Omental fat pad (tissue), 3 donors: ENCODE measurements at regions not wholly inside any gene's neighbourhood (a gene's known extent, or its start where the extent isn't known, plus 50 kb on each side); places are given as distances from the start of the nearest gene placed in this dataset.

Experiments
- ATAC-seq: fragments of 150-250 bp; one replicate; pipeline ENCODE4 v1.9.1; 2016; ENCODE audit warnings: mild to moderate bottlenecking, moderate library complexity; ENCODE audit not compliant: low FRiP score
- DNase-seq: peaks from one replicate; pipeline ENCODE4 v3.0.0-alpha.2; 2019; ENCODE audit warnings: low spot score
- TF ChIP-seq, protein P1 (sequence below), 3 donors: fragments of 450-650 bp; IDR thresholded peaks; one replicate each; pipeline ENCODE4 v1.5.1; 2016 to 2017; ENCODE audit warnings: antibody characterized with exemption in 3 of 3, mild to moderate bottlenecking in 3 of 3, moderate library complexity in 2 of 3

DNA sequence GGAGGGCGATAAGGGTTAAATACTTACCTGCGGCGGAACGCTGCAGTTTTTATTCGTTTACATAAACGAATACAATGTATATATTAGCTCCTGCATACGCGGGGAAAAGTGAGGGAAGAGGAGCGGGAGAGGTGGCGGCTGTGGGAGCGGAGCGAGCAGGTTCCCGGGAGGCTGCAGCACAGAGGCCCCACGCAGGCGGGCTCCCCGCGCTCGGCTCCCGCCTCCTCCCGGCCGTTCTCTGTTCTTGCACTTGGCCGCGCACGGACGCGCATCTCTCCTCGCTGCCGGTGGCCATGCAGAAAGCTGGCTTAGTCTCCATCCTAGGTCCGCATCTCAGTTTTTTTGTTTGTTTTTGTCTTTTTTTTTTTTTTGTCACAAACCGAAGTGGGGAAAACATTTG lies 340.4 kb upstream of the FAT1 start:
- TF ChIP-seq, protein P1, sequence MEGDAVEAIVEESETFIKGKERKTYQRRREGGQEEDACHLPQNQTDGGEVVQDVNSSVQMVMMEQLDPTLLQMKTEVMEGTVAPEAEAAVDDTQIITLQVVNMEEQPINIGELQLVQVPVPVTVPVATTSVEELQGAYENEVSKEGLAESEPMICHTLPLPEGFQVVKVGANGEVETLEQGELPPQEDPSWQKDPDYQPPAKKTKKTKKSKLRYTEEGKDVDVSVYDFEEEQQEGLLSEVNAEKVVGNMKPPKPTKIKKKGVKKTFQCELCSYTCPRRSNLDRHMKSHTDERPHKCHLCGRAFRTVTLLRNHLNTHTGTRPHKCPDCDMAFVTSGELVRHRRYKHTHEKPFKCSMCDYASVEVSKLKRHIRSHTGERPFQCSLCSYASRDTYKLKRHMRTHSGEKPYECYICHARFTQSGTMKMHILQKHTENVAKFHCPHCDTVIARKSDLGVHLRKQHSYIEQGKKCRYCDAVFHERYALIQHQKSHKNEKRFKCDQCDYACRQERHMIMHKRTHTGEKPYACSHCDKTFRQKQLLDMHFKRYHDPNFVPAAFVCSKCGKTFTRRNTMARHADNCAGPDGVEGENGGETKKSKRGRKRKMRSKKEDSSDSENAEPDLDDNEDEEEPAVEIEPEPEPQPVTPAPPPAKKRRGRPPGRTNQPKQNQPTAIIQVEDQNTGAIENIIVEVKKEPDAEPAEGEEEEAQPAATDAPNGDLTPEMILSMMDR (IDR thresholded peaks at IDR 0.05): no peak

DNA sequence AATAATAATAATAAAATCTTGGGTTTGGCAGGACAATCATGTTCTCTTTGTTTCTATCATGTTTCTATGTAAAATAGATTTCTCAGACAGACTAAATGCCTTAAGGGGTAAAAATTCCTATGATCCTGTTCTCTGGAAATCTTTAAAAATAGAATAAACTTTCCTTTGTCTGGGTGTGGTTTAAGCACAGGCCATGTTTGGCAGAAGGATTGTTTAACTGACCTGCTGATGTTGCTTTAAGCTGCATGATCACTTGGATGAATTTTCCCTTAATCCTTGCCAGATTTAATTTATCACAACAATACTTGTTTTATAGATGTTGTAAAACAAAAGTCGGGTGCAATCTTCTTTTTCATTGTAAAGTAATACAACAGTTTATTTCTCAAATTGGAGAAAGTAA lies 341.7 kb upstream of the FAT1 start:
- TF ChIP-seq, protein P1 (IDR thresholded peaks at IDR 0.05): no peak
- no peak for ATAC-seq
- no peak for DNase-seq

More for the DNA sequence above, 340.4 kb upstream of the FAT1 start:
- DNase-seq (no peak), ATAC-seq (no peak)

DNA sequence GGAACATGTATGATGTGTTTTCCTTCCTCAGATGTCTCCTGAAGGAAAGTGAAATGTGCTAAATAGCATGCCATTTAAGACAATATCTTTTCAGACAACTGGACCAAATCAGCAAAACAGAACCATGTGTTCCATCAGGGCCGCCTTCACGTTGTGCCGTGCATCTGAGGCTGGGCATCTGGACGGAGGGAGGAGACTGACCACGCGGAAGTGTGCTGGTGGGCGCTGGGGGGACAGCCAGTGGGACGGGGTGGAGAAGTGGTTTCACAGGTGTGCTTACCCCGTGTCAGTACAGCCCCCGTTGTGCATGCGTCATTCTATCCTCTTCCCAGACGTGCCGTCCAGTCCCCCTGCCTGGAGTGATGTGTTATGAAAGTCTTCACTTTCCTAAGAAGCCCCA lies 342.1 kb upstream of the FAT1 start:
- ATAC-seq (no peak), DNase-seq (no peak)
- TF ChIP-seq, protein P1 (IDR thresholded peaks at IDR 0.05): no peak

DNA sequence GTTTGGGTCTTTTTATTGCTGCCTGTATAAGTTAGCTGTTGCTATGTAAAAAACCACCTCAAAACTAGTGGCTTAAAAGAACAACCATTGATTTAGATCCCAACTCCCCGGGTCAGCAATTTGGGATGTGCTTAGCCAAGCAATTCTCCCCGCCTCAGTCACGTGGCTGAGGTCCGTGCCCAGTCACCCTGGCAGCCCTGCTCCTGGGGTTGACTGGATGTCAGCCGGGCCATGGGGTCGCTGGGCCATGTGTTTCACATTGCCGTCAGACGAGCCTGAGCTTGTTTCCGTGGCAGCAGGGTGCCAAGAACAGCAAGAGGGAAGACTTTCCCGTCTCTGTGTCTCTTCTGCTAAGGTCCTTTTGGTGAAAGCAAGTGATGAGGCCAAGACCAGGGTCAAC lies 345.7 kb upstream of the FAT1 start:
- ATAC-seq (no peak), DNase-seq (no peak)
- TF ChIP-seq, protein P1 (IDR thresholded peaks at IDR 0.05): no peak

DNA sequence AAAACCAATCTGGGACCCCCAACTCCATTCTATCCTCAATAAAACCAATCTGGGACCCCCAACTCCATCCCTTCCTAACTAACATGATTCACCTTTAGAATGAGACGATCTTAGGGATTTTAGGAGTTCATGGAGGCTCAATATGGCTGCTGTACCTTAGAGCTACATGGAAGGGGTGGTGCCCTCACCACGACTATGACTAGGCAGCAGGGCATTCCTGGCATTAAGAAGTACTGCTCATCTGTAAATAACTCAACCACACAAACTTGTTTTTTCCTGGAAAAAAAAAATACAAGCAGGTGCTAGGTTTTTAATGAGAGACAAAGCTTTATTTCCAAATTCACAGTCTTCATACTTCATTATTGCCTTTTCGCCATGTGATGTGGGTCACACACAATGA lies 346.5 kb upstream of the FAT1 start:
- no peak for DNase-seq
- TF ChIP-seq, protein P1 (IDR thresholded peaks at IDR 0.05): no peak
- ATAC-seq: no peak

DNA sequence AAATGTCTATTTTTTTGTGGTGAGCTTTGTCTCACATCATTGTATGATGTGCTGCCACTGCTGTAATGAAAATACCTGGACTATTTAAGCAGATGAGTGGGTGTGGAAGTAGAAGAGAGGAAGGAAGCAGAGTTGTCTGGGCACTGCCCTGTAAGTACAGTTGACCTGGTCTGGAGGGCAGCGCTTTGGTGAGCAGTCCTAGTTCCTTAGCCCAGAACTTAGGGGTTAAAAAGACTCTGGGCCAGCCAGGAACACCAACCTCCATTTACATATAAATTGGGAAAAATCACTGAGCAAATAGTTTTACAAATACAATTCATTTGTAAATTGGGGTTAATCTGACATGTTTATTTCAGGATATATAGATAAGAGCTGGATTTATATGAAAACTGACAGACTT lies 347.1 kb upstream of the FAT1 start:
- TF ChIP-seq, protein P1 (IDR thresholded peaks at IDR 0.05): no peak
- DNase-seq (no peak), ATAC-seq (no peak)

DNA sequence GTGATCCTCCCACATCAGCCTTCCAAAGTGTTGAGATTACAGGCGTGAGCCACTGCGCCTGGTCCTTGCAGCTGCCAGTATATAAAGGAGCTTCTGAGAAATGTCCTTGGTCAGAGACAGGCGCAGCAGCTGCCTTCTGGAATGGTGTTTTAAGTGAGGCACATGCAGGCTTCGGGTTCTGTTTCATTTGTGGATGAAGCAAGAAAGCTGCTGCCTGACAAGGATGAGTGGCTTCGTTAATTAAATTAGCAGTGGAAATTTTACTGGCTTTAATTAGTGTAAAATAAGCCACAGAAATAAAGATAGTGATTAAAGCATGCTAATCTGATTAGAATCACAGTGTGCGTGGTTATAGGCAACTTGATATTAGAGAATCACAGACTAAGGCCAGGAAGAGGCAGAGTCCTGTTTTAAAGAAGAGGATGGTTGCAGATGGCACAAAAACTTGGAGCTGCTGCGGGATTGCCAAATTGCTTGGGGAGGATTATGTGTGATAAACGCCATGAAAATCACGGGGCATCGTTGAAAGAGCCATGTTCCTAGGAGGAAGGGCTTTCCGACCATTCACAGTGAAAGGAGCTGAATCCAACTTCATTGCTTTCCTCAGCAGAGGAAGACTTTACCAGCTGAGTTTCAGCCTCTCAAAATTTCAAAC lies 348.4 kb upstream of the FAT1 start:
- DNase-seq (no peak), ATAC-seq (no peak)
- TF ChIP-seq, protein P1 (IDR thresholded peaks at IDR 0.05): no peak
